DMS 273 (cell line): ENCODE measurements at regions not wholly inside any gene's neighbourhood (a gene's known extent, or its start where the extent isn't known, plus 50 kb on each side); places are given as distances from the start of the nearest gene placed in this dataset.
"Not testable (repeated sequence)": the region's sequence is repeated elsewhere in the genome, so short reads cannot be mapped to it uniquely, and the experiment has no call there.

Experiments used
- DNase-seq: peaks from one replicate; lab custom pipeline; 2025; ENCODE audit not compliant: unreplicated experiment; lab: John Stamatoyannopoulos, UW

- no peak for DNase-seq
Observed at GRCh38 chr4:38411981-38412536, 251.9 kb upstream of the KLF3 start.

DNA sequence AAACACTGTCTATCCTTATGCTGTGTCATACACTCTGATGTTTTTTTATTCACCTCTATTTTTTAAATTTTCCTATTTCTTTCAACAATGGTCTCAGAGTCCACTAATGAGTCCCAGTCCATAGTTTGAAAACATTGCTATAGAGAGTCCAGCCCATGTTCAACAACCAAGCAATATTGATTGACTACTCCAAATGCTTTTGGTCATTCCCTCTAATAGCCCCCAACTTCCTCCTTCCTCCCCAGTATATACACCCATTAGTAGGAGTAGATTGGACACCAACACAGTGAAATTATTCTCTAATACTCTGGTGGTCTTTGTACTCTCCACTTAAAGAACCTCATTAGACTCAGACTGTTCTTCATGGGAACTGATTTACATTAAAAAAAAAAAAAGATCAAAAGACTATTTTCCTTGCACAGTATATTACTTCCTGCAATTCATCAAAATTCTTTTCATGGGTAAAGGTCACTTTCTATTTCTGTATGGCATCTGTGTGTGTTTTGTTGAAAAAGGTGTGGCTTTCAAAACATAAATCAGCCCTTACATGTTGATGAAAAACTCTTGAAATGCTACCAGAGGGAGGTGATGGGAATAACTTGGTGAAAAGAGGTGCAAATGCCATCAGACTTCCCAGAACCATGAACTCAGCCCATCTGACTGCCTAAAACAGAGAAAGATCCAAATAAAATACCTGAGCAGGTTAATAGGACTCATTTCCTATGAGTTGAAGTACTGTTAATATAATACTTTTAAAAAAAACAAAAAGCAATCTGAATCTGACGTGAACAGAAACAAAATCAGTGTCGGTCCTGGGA lies 250.3 kb upstream of the KLF3 start:
- DNase-seq, result no peak

- DNase-seq, result no peak
Observed at GRCh38 chr4:38414410-38414809, 249.6 kb upstream of the KLF3 start.

- DNase-seq, result no peak
Observed at GRCh38 chr4:38415682-38416081, 248.3 kb upstream of the KLF3 start.

DNA sequence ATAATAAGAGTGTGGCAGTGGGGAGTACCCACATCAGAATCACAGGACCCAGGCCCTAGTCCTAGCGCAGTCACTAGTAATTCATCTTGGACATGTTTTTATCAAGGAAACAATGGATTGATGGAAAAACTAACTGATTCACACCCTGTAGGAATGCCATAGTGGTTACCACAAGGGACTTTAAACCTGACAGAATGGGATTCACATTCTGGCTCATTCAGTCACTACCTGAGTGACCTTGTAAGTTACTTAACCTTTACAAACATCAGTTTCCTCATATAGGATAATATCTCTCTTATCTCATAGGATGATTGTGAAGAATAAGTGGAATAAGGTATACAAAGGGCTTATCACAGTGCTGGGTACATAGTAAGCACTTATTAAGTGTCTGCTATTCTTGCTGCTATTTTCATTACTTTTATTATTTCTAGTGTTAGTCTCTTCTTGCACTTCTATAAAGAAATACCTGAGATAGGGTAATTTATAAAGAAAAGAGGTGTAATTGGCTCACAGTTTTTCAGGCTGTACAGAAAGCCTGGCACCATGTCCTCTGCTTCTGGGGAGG lies 247.5 kb upstream of the KLF3 start:
- no peak for DNase-seq

- DNase-seq, result not testable (repeated sequence)
Observed at GRCh38 chr4:38420254-38420653, 243.7 kb upstream of the KLF3 start.

DNA sequence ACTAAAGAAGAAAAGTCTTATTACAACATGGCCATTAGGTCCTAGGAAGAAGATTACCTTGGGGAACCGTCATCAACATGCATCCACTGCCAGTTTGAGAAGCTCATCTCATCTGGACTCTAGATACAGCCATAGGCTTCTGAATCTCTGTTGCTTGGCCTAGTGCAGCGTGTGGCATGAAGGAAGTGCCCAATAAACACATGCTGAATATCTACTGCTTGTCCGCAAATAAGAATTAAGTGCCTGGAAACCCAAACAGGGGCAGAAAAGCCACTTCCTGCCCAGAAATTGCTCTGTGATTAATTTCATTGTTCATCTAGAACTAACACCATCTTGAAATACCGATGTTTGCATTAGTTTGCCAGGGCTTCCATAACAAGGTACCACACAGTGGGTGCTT lies 241.1 kb upstream of the KLF3 start:
- no peak for DNase-seq

DNA sequence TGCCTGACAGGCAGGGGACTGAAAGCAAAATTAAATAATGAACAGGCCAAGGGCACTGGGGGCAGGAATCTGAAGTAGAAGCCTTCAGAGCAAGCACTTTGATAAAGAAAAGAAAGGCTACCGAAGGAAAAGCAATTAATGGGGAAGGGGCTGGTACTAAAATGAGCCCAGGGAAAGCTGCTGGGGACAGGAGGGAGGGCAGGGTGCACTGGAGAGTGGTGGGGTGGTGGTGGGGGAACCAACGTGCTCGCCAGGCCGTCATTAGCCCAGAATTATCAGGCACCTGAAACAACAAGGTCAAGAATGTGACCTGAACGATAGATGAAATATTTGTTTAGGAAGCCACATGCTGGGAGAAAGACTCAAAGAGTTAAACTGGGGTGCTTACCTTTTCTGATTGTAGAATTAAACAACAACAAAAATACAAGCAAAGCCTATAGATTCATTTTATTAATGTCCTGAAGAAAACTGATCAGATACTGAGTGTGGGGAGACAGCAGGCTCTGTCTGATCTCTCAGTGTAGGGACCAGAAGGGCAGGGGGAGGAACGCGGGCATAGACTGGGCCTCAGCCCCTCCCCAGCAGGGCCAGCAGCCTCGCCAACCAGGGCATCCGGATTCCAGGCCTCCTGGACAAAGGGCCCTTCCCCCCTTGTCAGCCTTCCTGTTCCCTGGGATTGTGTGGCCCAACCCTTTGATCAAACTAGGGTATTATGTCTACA lies 239.7 kb upstream of the KLF3 start:
- DNase-seq, result no peak

DNA sequence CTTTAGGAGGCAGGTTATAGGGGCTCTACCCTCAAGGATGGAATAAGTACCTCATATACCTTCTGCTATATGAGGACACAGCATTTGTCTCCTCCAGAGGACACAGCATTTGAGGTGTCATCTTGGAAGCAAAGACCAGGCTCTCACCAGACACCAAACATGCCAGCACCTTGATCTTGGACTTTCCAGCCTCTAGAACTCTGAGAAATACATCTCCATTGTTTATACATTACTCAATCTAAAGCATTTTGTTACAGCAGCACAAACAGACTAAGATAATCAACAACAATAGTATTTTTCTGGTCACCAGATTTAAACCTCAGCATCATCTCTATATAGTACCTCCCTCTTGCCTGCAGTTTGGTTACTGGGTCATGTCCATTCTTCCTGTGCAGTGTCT lies 237.5 kb upstream of the KLF3 start:
- no peak for DNase-seq

DNA sequence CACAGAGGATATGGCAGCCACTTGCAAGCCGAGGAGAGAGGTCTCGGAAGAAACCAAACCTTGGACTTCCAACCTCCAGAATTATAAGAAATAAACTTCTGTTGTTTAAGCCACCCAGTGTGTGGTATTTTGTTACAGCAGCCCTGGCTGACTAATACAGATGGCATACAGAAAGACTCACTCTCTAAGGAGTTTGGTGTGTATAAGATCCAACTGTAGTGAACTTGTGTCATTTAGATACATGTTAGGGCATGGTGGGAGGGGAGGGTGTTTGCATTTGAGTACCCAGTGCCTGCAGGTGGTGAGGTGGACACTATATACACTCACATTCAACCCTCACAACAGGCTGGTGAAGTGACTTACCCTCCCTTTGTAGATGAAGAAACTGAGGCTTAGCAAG lies 233.2 kb upstream of the KLF3 start:
- no peak for DNase-seq

DNA sequence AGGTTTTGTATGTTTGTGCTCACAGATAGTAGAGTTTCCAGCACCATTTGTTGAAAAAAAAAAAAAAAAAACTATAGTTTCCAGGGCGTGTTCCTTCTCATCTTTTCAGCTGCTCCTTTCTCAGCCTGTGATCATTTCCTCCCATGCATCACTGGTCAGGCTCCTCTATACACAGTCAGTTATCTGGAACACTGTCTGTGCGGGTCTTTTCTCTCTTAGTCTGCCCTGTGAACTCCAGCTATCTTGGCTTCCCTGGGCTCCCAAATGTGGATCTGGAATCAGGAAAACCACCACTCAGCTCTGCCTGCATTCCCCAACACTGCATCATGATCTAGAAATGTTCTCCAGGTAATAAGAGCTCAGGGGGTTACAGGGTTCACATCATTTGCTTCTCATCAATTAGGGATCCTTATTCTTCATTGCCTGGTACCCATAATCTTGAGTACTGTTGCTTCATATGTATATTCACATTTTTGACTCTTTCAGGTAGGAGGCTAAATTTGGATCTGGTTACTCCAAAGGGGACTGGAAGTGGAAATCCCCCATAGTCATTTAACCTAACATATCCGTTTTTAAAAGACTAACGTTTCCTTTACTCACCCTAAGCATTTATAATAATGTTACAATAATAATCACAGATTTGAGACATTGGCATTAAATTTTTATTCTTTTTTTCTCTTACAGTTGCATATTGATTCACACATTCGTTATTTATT lies 221.8 kb upstream of the KLF3 start:
- no peak for DNase-seq

DNA sequence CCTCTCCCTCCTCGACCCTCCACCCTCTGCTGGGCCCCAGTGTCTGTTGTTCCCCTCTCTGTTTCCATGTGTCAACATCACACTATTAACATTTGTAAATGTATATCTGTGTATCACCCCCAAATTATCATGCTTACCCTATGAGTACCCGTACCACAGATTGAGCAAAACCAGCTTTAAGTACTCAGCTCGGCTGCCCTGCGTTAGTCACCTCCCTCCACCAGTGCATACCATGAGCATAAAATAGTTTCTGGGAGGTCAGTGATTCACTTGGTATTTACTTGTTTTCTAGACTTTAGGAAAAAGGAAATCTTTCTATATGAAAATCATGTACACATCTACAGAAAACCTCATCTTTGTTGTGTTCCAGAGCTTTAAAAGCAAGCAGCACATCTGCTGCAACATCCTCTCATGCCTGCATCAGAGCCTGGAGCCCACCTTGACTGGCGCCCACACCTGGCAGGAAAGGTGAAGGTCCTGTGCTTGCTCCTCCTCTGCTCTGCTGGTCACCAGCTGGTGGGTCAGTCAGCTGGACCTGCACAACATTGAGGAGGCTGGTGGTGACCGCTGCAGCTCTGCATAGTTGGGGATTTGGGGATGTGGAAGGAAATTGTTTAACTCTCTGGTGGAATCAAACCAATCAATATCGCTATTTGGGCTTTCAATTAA lies 214.4 kb upstream of the KLF3 start:
- no peak for DNase-seq

- no peak for DNase-seq
Observed at GRCh38 chr4:38452009-38452408, 212.0 kb upstream of the KLF3 start.

- DNase-seq, result no peak
Observed at GRCh38 chr4:38452542-38452941, 211.5 kb upstream of the KLF3 start.

- no peak for DNase-seq
Observed at GRCh38 chr4:38453253-38453881, 210.6 kb upstream of the KLF3 start.

DNA sequence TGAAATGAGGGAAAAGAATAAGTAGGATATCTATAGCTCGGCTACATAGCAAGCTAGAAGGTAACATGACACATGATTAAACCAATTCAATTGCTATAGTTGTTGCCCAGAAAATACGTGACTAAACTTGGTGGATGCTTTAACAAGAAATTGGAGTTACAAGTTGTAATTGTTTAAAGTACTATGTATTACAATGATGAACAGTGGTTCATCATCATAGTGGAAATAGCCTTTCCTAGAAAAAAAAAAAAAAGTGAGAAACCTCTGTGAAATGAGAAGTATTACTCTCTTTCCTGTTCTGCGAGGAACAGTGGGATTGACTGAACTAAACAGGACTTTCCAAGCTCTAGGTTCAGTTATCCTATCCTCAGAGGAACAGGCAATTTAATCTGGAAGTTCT lies 209.7 kb upstream of the KLF3 start:
- no peak for DNase-seq

DNA sequence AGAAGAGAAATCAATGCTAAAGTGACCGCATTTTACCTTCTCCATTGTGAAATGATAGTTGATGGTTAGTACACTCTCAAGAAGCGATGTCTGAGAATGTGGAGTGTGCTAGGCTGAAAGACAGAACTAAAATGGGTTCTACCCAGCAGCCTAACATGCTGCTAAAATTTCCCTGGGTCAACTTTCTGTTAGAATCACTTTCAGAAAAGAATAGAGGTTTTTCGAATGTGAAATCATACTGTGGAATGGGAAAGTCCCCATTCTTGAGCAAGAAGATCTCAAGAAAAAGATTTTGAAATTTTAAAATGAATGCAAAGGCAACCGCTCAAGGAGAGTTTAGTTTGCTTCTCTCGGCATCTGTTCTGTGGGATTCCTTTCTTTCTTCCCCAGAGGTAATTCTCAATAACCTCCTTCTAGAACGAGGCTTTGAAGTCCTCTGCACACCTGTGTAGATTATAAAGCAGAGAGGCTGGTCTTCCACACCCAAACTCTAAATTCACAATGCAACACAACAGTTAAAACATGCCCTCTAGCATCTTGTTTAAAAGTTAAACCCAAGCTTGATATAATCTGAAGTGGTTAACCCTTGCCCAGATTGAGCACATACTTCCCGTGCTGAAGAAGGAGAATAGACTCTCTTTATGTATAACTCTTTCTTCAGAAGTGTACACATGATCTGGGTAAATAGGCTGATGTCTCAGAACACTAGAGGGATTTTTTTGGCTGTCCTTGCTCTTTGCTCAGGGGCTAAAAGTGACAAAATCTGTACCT lies 208.7 kb upstream of the KLF3 start:
- no peak for DNase-seq

GRCh38 chr4:38456096-38456495 lies 207.9 kb upstream of the KLF3 start:
- DNase-seq, result no peak

DNA sequence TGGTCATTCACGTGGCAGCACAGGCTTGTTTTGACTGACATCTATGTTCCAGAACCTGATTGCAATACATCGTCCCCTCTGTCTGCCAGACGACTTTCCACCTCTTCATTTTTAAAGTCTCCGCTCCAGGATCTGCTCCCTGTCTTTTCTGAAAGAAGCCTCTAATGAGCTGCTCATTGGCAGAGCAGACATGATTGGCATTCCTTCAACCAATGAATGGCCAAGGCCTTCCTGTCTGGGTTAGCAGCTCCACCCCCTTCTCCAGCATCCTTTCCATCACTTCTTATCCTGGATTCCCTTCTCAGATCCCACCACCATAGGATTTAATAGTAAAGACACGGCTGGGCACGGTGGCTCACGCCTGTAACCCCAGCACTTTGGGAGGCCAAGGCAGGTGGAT lies 202.7 kb upstream of the KLF3 start:
- no peak for DNase-seq
